ENCODE measurements at regions not wholly inside any gene's neighbourhood (a gene's known extent, or its start where the extent isn't known, plus 50 kb on each side); places are given as distances from the start of the nearest gene placed in this dataset.
A peak's percentile ranks its signal among the peaks of the same experiment; 100 is the strongest.

DNA sequence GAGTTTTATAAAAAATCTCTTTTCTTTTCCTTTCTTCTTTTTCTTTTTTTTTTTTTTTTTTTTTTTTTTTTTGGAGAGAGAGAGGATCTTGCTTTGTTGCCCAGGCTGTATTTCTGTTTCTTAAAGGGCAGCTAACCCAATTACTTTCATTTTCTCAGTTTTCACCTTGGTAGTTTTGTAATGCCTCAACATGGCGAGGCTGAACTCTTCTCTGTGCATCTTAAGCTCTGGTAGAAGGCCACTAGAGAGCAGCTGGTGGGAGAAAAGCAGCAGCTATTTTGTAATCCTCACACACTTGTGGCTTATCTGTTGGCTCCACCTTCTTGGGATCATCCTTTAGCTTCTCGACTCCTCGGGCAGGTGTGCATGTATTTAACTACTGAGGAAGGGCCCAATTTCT, 152.2 kb upstream of the MEIS2 start:
- no peak overlapping the region for H3K4me3 ChIP-seq (ENCODE audit: low read length)
- DNase-seq (ENCODE audit: low read depth), result no peak
- no peak for TF ChIP-seq CTCF (conservative IDR thresholded peaks at IDR 0.05; ENCODE audit: low read depth, low read length)

DNA sequence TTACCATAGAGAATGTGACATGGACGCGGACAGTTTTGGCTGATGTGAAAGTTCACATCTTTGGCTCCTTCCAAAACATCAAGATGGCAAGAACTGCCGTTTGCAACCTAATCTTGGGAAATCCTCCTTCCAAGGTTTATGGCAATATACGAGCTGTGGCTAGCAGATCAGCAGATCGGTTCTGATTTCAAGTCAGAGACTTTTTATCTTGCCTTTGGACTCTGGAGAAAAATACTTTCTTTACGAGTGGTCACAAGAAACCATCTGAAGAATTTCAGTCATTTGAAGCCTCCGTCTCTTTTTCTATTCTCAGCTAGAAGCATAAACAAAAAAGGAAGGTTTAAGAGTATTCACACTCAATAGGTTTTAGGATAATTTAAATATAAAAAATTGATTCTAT, 153.5 kb upstream of the MEIS2 start:
- no peak overlapping the region for H3K4me3 ChIP-seq (ENCODE audit: low read length)
- TF ChIP-seq CTCF (conservative IDR thresholded peaks at IDR 0.05; ENCODE audit: low read depth, low read length), result no peak
- peak; percentile 19 for DNase-seq (ENCODE audit: low read depth)

GRCh38 chr15:37260255-37260654, 159.9 kb upstream of the MEIS2 start:
- no peak for TF ChIP-seq CTCF (conservative IDR thresholded peaks at IDR 0.05; ENCODE audit: low read depth, low read length)
- H3K4me3 ChIP-seq (ENCODE audit: low read length), result no peak overlapping the region
- DNase-seq (ENCODE audit: low read depth), result no peak

DNA sequence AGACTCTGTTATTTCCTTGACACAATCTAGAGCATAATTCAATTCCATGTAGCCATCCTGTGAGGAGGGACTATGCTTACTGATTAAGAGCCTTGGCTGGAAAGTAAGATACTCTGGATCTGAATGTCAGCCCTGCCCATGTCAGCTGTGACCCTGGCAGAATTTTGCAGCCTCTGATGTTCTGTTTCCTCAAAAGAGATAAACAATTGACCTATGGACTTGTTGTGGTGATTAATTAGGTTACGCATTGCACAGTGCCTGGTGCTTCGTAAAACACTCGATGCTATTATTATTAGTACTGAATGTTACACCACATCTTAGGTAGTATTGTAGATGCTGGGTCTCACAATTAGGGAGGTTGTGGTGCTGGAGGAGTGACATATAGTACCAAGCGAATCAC, 161.3 kb upstream of the MEIS2 start:
- no peak overlapping the region for H3K4me3 ChIP-seq (ENCODE audit: low read length)
- TF ChIP-seq CTCF (conservative IDR thresholded peaks at IDR 0.05; ENCODE audit: low read depth, low read length), result no peak
- DNase-seq (ENCODE audit: low read depth), result no peak

- TF ChIP-seq CTCF (conservative IDR thresholded peaks at IDR 0.05; ENCODE audit: low read depth, low read length), result no peak
- H3K4me3 ChIP-seq (ENCODE audit: low read length), result no peak overlapping the region
- no peak for DNase-seq (ENCODE audit: low read depth)
Measured at GRCh38 chr15:37262922-37263608, 162.7 kb upstream of the MEIS2 start.

GRCh38 chr15:37289109-37289765, 188.9 kb upstream of the MEIS2 start:
- TF ChIP-seq CTCF (conservative IDR thresholded peaks at IDR 0.05; ENCODE audit: low read depth, low read length), result peak; percentile 62
- H3K4me3 ChIP-seq (ENCODE audit: low read length), result no peak overlapping the region
- DNase-seq (ENCODE audit: low read depth), result no peak

DNA sequence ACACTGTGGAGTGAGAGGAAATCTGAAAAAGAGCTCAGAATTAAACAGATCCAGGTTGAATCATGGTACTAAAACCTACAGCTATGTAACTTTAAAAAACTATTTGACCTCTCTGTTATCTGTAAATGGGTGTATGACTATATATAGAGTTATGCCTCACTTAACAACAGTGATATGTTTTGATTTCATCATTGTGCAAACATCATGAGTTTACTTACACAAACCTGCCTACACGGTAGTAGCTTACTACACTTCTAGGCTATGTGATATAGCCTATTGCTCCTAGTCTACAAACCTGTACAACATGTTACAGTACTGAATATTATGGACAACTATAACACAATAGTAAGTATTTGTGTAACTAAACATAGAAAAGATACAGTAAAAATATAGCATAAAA, 191.6 kb upstream of the MEIS2 start:
- TF ChIP-seq CTCF (conservative IDR thresholded peaks at IDR 0.05; ENCODE audit: low read depth, low read length), result no peak
- H3K4me3 ChIP-seq (ENCODE audit: low read length), result no peak overlapping the region
- no peak for DNase-seq (ENCODE audit: low read depth)
